Lung (tissue), 11 donors: ENCODE measurements at regions not wholly inside any gene's neighbourhood (a gene's known extent, or its start where the extent isn't known, plus 50 kb on each side); places are given as distances from the start of the nearest gene placed in this dataset.

Source experiments
- ATAC-seq: fragments of 200-7000 bp; cut with Tn5 transposase; one replicate; pipeline ENCODE4 v1.9.1; 2020; ENCODE audit warnings: moderate number of reproducible peaks; ENCODE audit not compliant: insufficient read depth, low FRiP score
- DNase-seq, 3 donors: peaks; one replicate each; pipeline ENCODE4 v3.0.0-alpha.2; 2013 to 2017
- H3K27ac ChIP-seq, 2 donors: one replicate each; pipeline ENCODE4 v1.5.1; 2013; ENCODE audit warnings: mild to moderate bottlenecking in 2 of 2, moderate library complexity in 2 of 2, control low read depth in 1 of 2, inconsistent platforms in 1 of 2, low read depth in 1 of 2, low read length in 1 of 2
- H3K27me3 ChIP-seq, 3 donors: one replicate each; pipeline ENCODE4 v1.5.1; 2013; ENCODE audit warnings: low read length in 2 of 3; ENCODE audit not compliant: control insufficient read depth in 3 of 3, insufficient read depth in 3 of 3
- H3K36me3 ChIP-seq, 4 donors: one replicate each; pipeline ENCODE4 v1.5.1; 2013; ENCODE audit warnings: low read length in 4 of 4, mild to moderate bottlenecking in 1 of 4, moderate library complexity in 1 of 4; ENCODE audit not compliant: control insufficient read depth in 4 of 4, insufficient read depth in 4 of 4
- H3K4me1 ChIP-seq, 5 donors: one replicate each; pipeline ENCODE4 v1.5.1; 2013; ENCODE audit warnings: low read length in 5 of 5, mild to moderate bottlenecking in 2 of 5, moderate library complexity in 1 of 5; ENCODE audit not compliant: control insufficient read depth in 5 of 5, insufficient read depth in 5 of 5
- H3K4me3 ChIP-seq: one replicate; pipeline ENCODE4 v1.5.1; 2013; ENCODE audit warnings: mild to moderate bottlenecking, control low read depth, moderate library complexity
- H3K9ac ChIP-seq, 2 donors: one replicate each; pipeline ENCODE4 v1.5.1; 2013; ENCODE audit warnings: low read length in 2 of 2, control low read depth in 1 of 2; ENCODE audit not compliant: insufficient read depth in 1 of 2
- H3K9me3 ChIP-seq, 4 donors: one replicate each; pipeline ENCODE4 v1.5.1; 2013; ENCODE audit warnings: low read length in 3 of 4, mild to moderate bottlenecking in 1 of 4, moderate library complexity in 1 of 4; ENCODE audit not compliant: control insufficient read depth in 4 of 4, insufficient read depth in 3 of 4
- WGBS, 2 donors: extraction: QIAGEN DNeasy Blood & Tissue Kit; methylation state at CpG; one replicate each; pipeline ENCODE4 v1.1.7; 2013; 5-methylcytosine and 5-hydroxymethylcytosine counted together
- TF ChIP-seq, protein P1 (sequence below): IDR thresholded peaks from 2 replicates; pipeline ENCODE4 v1.5.1; 2012; ENCODE audit warnings: mild to moderate bottlenecking; ENCODE audit errors: control extremely low read depth, extremely low read depth
- donor health status: control.
- donor health status: control.
- donor health status: Bipolar disorder and iron deficiency.
- donor health status: healthy.
- donor health status: DM: yes; HTN: yes; CAD: no.

DNA sequence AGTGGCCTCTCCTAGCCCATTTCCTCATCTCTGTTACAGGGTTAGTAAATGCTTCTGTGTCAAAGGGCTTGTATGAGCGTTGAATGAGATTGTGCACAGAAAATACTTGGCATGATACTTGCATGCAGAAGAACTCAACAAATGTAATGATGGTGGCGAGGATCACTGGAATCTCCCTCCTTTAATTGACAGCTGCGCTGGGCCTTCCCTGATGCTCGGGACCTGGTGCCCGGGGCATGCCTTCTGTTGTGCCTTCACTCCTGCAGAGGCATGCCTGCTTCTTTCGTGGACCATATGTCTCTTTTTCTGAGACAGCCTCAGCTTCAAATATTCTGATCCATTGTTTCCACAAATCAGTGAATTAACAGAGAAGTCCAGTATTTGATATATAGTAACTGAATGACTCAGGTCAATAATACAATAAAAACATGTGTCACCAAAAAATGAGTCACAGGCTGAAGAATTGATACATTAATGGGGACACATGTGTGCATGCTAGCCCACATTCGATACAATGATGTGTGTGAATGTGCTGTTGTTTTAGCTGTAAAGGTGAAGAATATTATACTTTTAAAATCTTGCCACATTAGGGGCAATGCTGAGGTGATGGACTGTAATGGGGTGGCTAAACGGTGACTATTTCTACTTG, 243.3 kb upstream of the TBL1XR1 start:
- Histone ChIP-seq H3K9ac (no peak overlapping the region), H3K4me3 (no peak overlapping the region), H3K4me1 (peaks cover 0 to 58% (median 2%) of the 10 kb centered on the region in 5 donors), H3K9me3 (no peaks in the 10 kb centered on the region), H3K27me3 (no peaks in the 10 kb centered on the region), H3K27ac (no peak overlapping the region), H3K36me3 (no peaks in the 10 kb centered on the region)
- 91 to 94% methylated on average over 8 of the region's 8 CpGs for WGBS, 2 donors
- TF ChIP-seq, protein P1, sequence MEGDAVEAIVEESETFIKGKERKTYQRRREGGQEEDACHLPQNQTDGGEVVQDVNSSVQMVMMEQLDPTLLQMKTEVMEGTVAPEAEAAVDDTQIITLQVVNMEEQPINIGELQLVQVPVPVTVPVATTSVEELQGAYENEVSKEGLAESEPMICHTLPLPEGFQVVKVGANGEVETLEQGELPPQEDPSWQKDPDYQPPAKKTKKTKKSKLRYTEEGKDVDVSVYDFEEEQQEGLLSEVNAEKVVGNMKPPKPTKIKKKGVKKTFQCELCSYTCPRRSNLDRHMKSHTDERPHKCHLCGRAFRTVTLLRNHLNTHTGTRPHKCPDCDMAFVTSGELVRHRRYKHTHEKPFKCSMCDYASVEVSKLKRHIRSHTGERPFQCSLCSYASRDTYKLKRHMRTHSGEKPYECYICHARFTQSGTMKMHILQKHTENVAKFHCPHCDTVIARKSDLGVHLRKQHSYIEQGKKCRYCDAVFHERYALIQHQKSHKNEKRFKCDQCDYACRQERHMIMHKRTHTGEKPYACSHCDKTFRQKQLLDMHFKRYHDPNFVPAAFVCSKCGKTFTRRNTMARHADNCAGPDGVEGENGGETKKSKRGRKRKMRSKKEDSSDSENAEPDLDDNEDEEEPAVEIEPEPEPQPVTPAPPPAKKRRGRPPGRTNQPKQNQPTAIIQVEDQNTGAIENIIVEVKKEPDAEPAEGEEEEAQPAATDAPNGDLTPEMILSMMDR, result no peak
- ATAC-seq, result no peak
- no peak for DNase-seq

DNA sequence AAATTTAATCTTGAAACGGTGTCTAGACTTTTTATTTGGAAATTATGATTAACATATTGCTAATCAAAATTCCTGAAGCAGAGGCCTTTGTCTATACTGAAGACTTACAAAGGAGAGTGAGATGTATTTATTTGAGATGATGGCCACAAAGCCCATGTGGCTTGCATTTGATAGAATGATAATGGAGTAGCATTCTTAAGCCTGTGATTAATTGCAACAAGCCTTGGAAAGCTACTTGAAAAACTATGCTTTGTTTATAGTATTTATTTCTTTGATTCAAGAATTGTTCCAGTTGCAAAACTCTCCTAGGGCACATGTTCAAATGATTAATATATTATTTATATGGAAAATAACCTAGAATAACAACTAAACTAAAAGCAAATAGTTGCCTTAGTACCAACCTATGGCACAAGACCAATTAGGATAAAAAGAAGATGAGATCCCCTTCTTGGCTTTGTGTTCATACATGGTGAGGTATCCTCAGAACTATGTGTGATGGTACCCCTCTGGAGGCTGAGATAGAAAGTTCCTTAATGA, 244.1 kb upstream of the TBL1XR1 start:
- H3K4me3 ChIP-seq, result no peak overlapping the region
- H3K4me1 ChIP-seq, result peaks cover 0 to 65% (median 2%) of the 10 kb centered on the region in 5 donors
- DNase-seq, result peak in 1 of 3 donors; percentile 29
- no peaks in the 10 kb centered on the region for H3K9me3 ChIP-seq
- ATAC-seq, result no peak
- no peaks in the 10 kb centered on the region for H3K27me3 ChIP-seq
- 87 to 88% methylated on average over 1 of the region's 1 CpG for WGBS, 2 donors
- no peak overlapping the region for H3K9ac ChIP-seq
- no peak overlapping the region for H3K27ac ChIP-seq
- TF ChIP-seq, protein P1, result no peak
- no peaks in the 10 kb centered on the region for H3K36me3 ChIP-seq

DNA sequence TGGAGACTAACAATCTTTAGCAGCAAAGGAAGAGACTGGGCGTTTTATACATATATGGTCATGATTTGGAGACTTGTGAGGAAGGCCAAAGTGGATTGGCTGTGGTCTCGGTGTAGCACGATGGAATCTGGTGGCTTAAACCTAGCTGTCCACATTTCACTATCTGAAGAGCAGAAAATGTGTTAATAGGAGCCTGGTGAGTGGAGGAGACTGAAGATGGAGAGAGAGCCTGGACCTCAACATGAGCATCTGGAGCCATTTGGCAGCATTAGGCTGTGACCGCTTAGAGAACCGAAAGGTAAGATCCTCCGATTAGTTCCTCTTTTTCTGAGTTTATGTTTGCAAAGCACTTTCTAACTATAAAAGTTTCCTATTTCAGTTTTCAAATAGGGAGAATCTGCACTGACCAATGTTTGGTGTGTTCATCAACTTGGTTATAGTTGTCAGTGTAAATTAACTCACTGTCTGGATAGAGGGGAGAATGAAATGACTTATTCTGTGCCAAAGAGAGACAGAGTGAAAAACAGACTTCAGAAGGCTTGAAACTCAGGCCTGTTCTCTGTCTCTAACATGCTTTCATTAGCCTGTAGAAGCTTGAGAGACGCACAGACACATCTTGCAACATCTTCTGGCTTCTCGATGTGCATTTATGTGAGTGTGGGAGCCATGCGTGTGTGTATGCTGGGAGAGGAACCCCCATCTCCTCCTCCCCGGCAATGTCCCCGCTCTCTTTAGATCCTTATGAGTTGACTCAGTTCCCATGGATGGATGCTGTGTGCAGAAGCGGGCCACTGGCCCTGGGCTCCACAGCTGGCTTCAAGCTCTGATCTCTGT, 244.7 kb upstream of the TBL1XR1 start:
- no peak for ATAC-seq

More for the DNA sequence above, 244.7 kb upstream of the TBL1XR1 start:
- no peaks in the 10 kb centered on the region for H3K9me3 ChIP-seq
- TF ChIP-seq, protein P1, result no peak
- H3K36me3 ChIP-seq, result no peaks in the 10 kb centered on the region
- H3K27me3 ChIP-seq, result no peaks in the 10 kb centered on the region
- peaks cover 0 to 71% (median 2%) of the 10 kb centered on the region in 5 donors for H3K4me1 ChIP-seq
- H3K9ac ChIP-seq, result no peak overlapping the region
- DNase-seq, result peak; percentile 43 to 93 (median 76)
- WGBS, 2 donors, result 58 to 72% methylated on average over 12 of the region's 12 CpGs
- no peak overlapping the region for H3K4me3 ChIP-seq
- H3K27ac ChIP-seq, result peak overlapping the region in 1 of 2 donors; percentile 20
